COLO668 (cell line): ENCODE measurements at regions not wholly inside any gene's neighbourhood (a gene's known extent, or its start where the extent isn't known, plus 50 kb on each side); places are given as distances from the start of the nearest gene placed in this dataset.

Experiments
- DNase-seq: peaks from one replicate; lab custom pipeline; 2025; ENCODE audit not compliant: unreplicated experiment; lab: John Stamatoyannopoulos, UW

GRCh38 chr9:135335691-135336181 lies 143.8 kb upstream of the PPP1R26 start:
- DNase-seq: no peak

GRCh38 chr9:135336722-135337527 lies 142.7 kb upstream of the PPP1R26 start:
- no peak for DNase-seq

DNA sequence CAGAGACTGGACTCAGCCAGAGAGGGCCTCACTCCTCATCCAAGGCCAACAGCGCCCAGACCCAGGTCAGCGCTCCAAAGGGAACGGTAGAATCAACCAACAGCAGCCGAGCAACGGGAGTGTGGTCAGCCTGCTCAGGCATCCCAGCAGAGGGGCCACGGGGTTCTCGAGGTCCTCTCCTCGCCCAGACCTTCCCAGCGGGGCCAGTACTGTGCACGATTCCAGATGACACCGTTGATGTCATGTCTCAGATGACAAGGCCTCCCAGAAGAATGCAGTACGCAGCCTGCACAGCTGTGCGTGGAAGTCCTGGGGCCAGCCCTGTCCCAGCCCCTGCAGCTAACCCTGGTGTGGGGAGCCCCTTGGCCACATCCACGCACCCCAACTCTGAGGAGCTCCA lies 141.0 kb upstream of the PPP1R26 start:
- DNase-seq: no peak

- no peak for DNase-seq
Observed at GRCh38 chr9:135339378-135339973, 140.1 kb upstream of the PPP1R26 start.

DNA sequence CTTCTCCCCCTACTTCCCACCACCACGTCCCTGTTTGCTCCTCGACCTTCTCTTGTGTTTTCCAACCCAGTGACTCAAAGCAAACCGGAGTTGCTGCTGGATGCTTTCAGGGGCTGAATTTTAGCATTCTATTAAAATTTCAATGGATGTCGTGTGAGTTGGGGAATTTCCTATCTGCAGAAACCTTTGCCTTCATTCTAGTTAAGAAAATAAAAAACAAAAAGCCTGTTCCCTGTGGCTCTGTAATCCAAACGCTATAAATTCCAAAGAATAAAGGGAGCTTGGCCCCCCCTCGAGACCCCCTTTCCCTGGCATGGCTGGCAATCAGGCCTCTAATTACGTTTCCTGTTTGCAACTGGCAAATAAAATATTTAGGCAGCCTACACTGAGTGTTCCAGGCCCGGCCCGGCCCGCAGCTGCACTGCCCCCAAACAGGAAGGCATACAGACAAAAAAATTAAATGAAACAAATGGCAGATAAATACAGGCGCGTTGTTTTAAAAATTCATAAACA lies 139.4 kb upstream of the PPP1R26 start:
- DNase-seq: no peak

DNA sequence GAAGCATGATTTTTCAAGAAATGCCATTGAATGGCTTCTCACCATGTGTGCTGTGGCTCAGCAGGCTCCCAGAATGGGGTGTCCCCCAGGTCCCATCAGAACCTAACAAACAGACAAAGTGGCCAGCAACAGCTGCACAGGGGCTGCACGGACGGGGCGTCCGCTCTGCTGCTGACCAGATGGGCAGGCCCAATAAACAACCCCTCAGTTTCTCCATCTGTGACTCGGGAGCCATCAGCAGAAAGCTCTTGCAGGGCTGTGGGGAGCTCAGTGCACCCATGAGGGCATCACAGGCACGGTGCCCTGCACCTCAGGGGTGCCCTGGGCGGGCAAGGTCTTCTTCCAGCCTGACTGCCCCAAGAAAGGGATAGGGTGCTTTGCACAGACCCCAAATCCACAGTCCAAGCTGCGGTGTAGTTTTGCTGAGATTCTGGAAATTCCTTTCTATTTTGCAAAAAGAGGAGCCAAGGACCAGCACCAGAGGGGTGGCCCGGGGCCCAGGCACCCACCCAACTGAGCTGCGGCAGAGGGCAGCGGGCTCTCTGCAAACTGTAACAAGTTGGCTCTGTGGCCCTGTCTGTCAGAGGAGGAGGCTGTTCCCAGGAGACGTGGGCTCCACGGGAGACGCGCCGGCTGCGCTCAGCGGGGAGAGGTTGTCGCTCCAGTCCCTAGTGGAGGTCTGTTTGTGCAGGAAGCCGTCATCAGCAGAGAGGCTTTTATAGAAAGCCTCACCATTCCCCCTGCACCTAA lies 138.7 kb upstream of the PPP1R26 start:
- DNase-seq: no peak

GRCh38 chr9:135341612-135342169 lies 137.9 kb upstream of the PPP1R26 start:
- DNase-seq: no peak

DNA sequence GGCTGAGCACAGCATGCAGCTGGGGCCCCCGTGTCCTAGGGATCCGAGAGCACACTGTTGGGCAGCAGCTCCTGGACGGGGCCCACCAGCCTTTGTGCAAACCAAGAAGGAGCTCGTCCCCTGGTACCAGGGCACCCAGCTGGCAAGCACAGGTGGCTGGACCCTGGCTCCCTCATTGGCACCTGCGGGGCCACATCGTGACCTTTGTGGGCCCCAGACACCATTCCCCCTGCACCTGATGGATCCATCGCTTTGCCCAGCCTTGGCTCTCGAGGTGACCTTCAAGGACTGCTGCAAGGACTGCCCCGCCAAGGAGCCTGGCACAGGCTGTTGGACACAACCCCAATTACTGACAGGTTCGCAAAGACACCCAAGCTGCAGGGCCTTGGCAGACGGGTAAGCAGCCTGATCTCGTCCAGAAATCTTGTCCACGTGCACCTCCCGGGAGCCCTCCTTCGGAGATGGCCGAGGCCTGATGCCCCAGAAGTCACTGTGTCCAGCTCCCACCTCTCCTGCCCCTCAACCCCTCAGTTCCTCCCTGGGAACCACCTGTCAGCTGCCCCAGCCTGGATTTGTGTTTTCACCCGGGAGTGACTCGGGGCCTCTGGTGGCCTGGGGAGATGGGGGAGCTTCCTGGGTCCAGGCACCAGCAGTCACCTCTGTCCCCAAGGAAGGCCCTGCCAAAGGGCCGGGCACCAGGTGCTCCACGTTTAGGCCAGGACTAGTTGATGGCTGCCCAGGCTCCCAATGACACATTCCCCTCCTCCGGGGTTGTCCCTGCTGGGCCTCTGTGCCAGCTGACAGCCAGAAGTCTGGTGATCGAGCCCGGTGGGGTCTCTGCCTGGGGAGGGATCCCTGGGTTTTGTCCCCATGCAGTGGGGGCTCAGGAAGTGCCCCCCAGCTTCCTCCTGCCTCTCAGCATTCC lies 137.1 kb upstream of the PPP1R26 start:
- no peak for DNase-seq

DNA sequence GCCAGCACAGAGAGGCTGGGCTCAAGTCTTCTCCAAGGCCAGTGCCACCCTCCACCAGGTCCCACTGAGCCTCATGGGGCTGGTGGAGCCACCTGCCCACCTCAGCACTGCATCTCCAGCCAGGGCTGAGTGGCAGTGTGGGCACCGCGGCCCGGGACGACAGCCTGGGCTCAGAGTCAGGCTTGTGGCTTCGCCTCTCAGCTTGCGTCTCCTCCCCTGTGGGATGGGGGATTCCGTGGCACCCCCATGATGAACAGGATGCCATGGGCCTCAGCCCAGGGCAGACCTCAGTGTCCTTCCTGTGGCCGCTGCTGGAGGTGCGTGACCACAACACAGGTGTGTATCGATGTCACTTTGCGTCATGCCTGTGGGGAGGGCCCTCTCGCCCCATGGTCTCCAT lies 136.4 kb upstream of the PPP1R26 start:
- DNase-seq: no peak

DNA sequence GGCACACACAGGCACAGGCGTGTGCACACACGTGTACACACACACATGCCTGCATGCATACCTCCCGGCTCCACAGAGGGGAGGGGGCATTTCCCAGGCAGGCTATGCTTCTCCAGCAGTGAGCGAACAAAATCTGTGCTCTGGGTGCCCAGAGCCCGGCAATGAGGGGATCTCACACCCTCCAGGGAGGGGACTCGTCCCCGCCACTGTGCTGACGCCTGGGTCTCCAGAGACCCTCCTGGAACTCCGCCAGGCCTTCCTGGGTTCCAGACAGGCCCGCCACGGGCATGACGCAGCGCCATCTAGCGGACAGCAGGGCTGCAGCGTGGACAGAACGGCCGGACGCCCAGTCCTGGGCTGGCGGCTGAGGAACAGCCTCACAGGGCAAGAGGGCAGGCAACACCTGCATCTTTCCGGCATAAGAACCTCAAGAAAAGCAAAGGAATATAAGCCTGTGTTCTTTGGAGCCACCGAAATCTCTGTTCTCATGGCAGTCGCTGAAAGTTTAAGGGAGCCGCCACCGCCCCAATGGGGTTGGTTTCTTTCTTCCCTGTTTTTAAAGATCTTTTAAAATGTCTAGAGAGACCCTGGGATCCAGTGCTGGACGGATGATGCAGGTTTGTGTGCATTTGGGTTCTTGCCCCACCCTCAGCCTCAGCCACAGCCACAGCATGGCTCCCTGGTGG lies 135.6 kb upstream of the PPP1R26 start:
- DNase-seq: peak; percentile 45

DNA sequence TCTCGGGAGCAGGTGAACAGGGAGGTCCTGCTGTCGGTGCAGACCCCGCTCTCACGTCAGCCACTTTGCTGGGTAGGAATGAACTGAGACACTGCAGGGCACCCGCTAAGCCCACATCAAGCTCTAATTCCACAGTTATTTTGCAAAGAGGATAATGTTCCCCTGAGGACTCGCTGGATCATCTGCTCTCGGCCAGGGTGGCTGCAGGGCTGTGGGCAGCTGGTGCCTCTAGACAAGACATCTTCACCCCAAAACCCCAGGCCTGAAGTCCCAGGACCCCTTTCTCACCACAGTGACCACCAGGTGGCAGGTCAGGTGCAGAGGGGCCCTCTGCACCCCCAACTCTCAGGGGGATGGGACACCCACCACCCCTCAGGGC lies 135.1 kb upstream of the PPP1R26 start:
- DNase-seq: no peak

DNA sequence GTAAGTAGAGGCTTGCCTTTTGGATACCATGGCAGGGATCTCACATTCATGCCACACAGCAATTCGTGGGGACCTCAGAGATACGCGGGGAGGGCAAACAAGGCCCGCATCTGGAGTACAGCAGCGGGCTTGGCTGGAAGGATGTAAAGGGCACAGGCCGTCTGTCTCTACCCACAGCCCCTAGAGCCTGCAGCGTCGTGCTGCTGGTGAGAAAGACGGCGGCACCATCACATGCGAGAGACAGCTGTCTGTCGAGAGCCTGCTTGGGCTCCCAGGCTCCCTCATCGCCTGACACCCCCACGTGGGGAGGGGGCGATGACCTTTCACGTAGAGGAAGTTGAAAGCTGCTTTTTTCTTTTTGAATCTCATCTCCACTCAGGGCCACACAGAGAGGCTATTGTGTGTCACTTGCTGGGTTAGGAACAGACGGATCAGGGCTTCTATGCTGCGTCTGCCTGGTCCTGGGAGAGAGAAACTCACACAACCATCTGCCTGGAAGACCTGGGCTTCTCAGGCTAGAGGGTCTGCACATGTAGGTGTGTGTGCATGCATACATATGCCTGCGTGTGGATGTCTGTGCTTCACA lies 134.6 kb upstream of the PPP1R26 start:
- DNase-seq: no peak

DNA sequence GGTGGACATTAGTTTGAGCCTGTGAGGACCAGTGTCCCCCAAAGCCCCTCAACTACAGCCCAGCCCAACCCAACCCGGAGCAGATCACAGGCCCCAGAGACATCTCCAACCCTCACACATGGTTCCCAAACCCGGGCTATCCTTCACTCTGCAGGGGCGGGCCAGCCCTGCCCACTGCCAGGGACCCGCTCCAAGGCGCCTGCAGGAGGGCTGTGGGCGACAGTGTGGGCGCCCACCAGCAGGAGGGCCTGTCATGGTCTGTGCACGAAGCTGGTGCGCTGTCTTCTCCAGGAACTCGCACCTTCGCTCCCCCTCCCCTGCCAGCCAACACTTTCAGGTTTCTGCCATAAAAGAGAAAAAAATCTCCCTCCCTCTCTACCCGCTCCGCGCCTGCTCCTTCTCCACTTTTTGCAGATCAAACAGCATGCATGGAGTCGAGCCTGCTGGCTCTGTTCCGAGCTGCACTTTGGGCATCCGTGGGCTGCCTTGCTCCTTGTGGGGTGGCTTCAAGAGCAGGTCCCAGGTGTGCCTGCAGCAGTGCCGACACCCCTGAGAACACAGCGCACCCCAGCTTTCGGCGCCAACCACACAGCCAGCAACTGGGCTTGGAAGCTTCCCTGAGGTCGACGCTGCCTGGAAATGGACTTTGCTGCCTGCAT lies 133.7 kb upstream of the PPP1R26 start:
- DNase-seq: no peak

DNA sequence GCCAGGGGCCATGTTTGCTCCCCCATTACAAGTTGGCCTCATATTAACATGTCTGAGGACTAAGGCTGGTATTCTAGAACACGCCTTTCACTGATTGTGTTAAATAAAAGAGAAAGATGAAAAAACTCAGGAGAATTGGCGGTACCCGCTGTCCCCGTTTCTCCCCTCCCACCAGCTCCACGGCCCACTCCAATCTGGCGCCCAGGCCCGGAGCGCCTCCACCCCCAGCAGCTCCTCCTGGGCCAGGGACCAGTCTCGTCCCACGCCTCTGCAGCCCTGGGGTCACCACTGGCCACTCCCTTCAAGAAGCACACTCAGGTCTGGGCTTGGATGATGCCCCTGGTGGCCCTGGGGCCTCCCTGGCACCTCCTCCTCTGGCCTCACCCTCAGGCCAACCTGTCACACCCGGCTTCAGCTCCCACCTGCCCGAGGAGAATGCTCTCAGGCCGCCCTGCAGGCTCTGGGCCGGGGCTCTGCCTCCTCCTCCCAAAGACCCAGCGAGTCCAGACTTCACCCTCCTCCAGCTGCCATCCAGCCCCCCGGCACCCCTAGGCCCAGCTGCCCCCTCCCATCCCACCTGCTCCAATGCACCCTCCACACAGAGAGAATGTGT lies 133.0 kb upstream of the PPP1R26 start:
- no peak for DNase-seq

GRCh38 chr9:135347461-135347860 lies 132.1 kb upstream of the PPP1R26 start:
- no peak for DNase-seq

DNA sequence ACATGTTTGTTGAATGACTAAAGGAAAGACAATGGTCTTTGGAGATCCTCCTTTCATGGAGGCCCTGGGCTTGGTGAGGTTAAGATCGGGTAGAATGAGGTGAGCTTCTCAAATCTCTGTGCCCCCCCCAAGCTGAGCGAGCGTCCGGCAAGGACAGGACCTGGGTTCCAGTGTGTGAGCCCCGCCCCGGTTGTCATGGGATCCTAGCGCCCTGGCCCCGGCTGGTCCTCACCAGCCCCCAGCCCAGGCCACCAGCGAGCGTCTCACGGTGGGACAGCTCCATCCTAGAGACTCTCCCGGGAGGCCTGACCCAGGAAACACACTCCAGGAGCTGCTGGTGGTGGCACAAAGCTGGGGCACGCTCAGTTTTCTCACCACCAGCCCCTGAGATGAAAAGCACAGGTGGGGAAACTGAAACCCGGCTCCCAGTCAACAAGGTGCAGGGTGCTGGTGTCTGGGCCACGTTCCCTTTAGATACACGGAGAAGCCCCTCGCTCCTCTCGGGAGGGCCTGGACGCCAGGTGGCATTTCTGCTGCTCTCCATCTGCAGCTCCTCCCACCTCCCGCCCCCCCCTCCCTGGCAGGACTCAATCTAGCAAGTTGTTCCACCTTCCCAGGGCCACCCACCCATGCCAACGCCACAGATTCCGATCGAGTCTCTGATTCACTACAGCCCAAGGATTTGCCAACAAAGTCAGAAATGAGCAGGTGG lies 131.3 kb upstream of the PPP1R26 start:
- DNase-seq: no peak

GRCh38 chr9:135348788-135349150 lies 130.8 kb upstream of the PPP1R26 start:
- no peak for DNase-seq
